ENCODE measurements at regions not wholly inside any gene's neighbourhood (a gene's known extent, or its start where the extent isn't known, plus 50 kb on each side); places are given as distances from the start of the nearest gene placed in this dataset.

DNA sequence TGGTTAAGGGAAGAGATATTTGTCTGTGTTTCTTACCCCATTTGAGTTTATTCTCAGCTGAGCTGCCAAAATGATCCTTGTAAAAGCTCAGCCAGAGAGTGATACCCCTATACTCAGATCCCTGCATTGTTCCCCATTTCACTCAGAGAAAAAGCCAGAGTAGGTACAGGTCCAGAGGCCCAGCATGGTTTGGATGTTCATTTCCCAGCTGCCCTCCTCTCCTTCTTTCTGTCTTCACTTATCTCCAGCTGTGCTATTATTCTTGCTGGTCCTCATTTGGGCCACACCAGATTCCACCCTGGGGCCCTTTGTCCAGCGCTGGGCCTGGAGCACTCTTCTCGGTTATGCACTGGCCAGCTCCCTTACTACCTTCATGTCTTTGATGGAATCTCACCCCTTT lies 187.7 kb downstream of the CHRM3 start:
- H3K9me3 Mint-ChIP-seq (ENCODE audit: unreplicated experiment) = peaks cover 2% of the 10 kb centered on the region

DNA sequence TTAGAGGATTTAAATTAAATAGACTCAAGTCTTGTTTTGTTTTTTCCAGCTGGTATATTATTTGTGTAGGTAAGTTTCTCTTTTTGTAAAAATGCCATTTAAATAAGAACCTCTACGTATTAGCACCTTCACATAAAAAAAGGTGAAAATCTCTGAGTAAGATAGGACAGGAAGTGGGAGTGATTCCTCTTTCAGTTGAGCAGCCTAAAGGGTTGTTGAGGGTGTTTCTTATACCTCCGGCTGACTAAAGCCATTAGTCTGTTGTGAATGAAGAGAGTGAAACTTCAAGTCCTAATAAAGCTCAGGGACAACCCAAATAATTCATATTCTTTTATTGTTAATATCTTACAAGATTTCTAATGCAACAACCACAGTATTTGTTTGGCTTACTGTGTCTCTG lies 188.7 kb downstream of the CHRM3 start:
- TF ChIP-seq, protein P1, sequence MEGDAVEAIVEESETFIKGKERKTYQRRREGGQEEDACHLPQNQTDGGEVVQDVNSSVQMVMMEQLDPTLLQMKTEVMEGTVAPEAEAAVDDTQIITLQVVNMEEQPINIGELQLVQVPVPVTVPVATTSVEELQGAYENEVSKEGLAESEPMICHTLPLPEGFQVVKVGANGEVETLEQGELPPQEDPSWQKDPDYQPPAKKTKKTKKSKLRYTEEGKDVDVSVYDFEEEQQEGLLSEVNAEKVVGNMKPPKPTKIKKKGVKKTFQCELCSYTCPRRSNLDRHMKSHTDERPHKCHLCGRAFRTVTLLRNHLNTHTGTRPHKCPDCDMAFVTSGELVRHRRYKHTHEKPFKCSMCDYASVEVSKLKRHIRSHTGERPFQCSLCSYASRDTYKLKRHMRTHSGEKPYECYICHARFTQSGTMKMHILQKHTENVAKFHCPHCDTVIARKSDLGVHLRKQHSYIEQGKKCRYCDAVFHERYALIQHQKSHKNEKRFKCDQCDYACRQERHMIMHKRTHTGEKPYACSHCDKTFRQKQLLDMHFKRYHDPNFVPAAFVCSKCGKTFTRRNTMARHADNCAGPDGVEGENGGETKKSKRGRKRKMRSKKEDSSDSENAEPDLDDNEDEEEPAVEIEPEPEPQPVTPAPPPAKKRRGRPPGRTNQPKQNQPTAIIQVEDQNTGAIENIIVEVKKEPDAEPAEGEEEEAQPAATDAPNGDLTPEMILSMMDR (IDR thresholded peaks at IDR 0.05; ENCODE audit: partially characterized antibody, unreplicated experiment) = no peak
- no peaks in the 10 kb centered on the region for H3K36me3 Mint-ChIP-seq (ENCODE audit: unreplicated experiment)
- peaks cover 2% of the 10 kb centered on the region for H3K9me3 Mint-ChIP-seq (ENCODE audit: unreplicated experiment)
- DNase-seq = no peak
- peaks cover 15% of the 10 kb centered on the region for H3K4me1 Mint-ChIP-seq (ENCODE audit: low read depth, unreplicated experiment)
- no peak overlapping the region for H3K27ac Mint-ChIP-seq (ENCODE audit: unreplicated experiment)
- peaks cover 2% of the 10 kb centered on the region for H3K27me3 Mint-ChIP-seq (ENCODE audit: unreplicated experiment)
- no peak overlapping the region for H3K4me3 Mint-ChIP-seq (ENCODE audit: unreplicated experiment)

More for the DNA sequence above, 187.7 kb downstream of the CHRM3 start:
- no peak overlapping the region for H3K4me3 Mint-ChIP-seq (ENCODE audit: unreplicated experiment)
- TF ChIP-seq, protein P1 (IDR thresholded peaks at IDR 0.05; ENCODE audit: partially characterized antibody, unreplicated experiment) = no peak
- H3K27ac Mint-ChIP-seq (ENCODE audit: unreplicated experiment) = no peak overlapping the region
- H3K4me1 Mint-ChIP-seq (ENCODE audit: low read depth, unreplicated experiment) = peaks cover 15% of the 10 kb centered on the region
- no peaks in the 10 kb centered on the region for H3K36me3 Mint-ChIP-seq (ENCODE audit: unreplicated experiment)
- no peak for DNase-seq
- H3K27me3 Mint-ChIP-seq (ENCODE audit: unreplicated experiment) = peaks cover 2% of the 10 kb centered on the region

DNA sequence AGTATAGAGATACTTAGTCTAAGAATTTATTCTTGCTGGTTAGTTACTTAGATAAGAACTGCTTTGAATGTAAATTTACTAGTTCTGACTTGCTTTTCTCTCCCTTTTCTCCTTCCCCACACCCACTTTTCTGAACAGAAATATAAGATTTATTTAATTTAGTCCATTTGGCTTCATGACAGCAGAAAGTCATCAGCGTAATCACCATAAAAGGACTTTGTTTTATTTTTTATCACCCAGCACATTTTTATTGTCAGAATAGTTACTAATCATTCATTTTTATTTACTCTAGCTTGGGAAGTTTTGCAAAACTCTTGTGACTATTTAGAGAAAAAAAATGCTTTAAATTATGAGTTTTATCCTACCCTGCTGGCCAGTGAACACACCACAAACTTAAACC lies 197.2 kb downstream of the CHRM3 start:
- no peak overlapping the region for H3K27ac Mint-ChIP-seq (ENCODE audit: unreplicated experiment)
- H3K9me3 Mint-ChIP-seq (ENCODE audit: unreplicated experiment) = peaks cover 1% of the 10 kb centered on the region
- H3K36me3 Mint-ChIP-seq (ENCODE audit: unreplicated experiment) = no peaks in the 10 kb centered on the region
- no peaks in the 10 kb centered on the region for H3K27me3 Mint-ChIP-seq (ENCODE audit: unreplicated experiment)
- DNase-seq = no peak
- peaks cover 19% of the 10 kb centered on the region for H3K4me1 Mint-ChIP-seq (ENCODE audit: low read depth, unreplicated experiment)
- TF ChIP-seq, protein P1 (IDR thresholded peaks at IDR 0.05; ENCODE audit: partially characterized antibody, unreplicated experiment) = no peak
- no peak overlapping the region for H3K4me3 Mint-ChIP-seq (ENCODE audit: unreplicated experiment)

DNA sequence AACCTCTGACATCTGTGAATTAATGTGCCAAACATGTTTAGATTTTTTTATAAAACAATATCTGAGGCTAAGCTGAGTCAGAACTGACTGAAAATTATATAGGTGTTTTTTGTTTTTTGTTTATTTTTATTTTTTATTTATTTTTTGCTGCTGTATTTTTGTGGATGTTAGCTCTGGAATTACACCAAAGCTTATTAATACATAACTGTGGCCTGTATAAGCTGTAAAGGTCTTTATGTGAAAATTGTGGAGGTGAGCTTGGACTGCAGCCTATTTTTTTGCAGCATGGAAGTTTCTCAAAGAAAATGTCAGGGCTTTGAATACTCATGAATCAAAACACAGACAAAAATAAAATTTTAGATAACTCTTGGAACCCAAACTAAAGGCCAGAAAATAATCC lies 199.8 kb downstream of the CHRM3 start:
- Mint-ChIP-seq H3K4me3 (ENCODE audit: unreplicated experiment) (no peak overlapping the region), H3K27ac (ENCODE audit: unreplicated experiment) (no peak overlapping the region), H3K9me3 (ENCODE audit: unreplicated experiment) (peaks cover 1% of the 10 kb centered on the region), H3K4me1 (ENCODE audit: low read depth, unreplicated experiment) (peaks cover 19% of the 10 kb centered on the region), H3K27me3 (ENCODE audit: unreplicated experiment) (no peaks in the 10 kb centered on the region), H3K36me3 (ENCODE audit: unreplicated experiment) (no peaks in the 10 kb centered on the region)
- TF ChIP-seq, protein P1 (IDR thresholded peaks at IDR 0.05; ENCODE audit: partially characterized antibody, unreplicated experiment) = no peak
- DNase-seq = no peak

DNA sequence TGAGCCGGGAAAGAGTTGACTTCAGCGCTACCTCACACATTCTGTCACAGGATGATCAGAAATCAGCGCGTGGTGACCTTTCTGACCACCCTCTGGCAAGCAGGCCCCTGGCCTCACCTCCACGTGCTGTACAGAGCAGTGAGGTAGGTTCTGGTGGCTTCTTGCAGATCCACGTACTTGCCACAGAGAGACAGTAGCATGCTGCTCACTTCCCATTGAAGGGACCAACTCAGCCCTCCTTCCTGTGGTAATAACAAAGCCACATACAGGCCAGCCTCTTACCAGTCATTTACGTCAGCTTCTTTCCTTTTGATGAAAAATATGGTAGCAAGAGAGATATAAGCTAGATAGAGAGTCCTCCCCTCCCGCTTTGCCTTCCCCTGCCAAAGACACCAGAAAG lies 200.7 kb downstream of the CHRM3 start:
- no peak for DNase-seq
- Mint-ChIP-seq H3K4me3 (ENCODE audit: unreplicated experiment) (no peak overlapping the region), H3K9me3 (ENCODE audit: unreplicated experiment) (peaks cover 1% of the 10 kb centered on the region), H3K27ac (ENCODE audit: unreplicated experiment) (no peak overlapping the region), H3K4me1 (ENCODE audit: low read depth, unreplicated experiment) (peaks cover 19% of the 10 kb centered on the region), H3K36me3 (ENCODE audit: unreplicated experiment) (no peaks in the 10 kb centered on the region), H3K27me3 (ENCODE audit: unreplicated experiment) (no peaks in the 10 kb centered on the region)
- TF ChIP-seq, protein P1 (IDR thresholded peaks at IDR 0.05; ENCODE audit: partially characterized antibody, unreplicated experiment) = no peak

All from glutamatergic neuron (in vitro differentiated cells).